GM12878 (cell line): ENCODE measurements at regions not wholly inside any gene's neighbourhood (a gene's known extent, or its start where the extent isn't known, plus 50 kb on each side); places are given as distances from the start of the nearest gene placed in this dataset.

Experiments used
- ATAC-seq: fragments of 200-7000 bp; cut with Tn5 transposase; 3 replicates; pipeline ENCODE4 v1.9.1; 2020; ENCODE audit warnings: mild to moderate bottlenecking, moderate library complexity
- BruUV-seq: library from RNA; stranded (reverse); fragments of 400-500 nt; replicated peaks from 2 replicates; lab custom pipeline; 2021; lab: Mats Ljungman, UMichigan
- CTCF ChIA-PET: fragments of 300-600 bp; sonication (Branson Sonifier 250); formaldehyde crosslinking; extraction: SDS; loops from one replicate; lab custom pipeline; 2021; ENCODE audit warnings: inconsistent platforms; lab: Yijun Ruan, JAX
- POLR2A ChIA-PET: fragments of 350-600 bp; formaldehyde crosslinking; extraction: SDS; loops from one replicate; lab custom pipeline; 2021; ENCODE audit warnings: inconsistent platforms; lab: Charles Lee
- RAD21 ChIA-PET: fragments of 300-600 bp; sonication (Branson Sonifier 250); formaldehyde crosslinking; loops from one replicate; lab custom pipeline; 2023; ENCODE audit warnings: antibody characterized with exemption; ENCODE audit not compliant: unreplicated experiment; lab: Charles Lee
- SMC1A ChIA-PET: fragments of 300-600 bp; sonication (Branson Sonifier 250); formaldehyde crosslinking; loops from one replicate; lab custom pipeline; 2023; ENCODE audit not compliant: unreplicated experiment, uncharacterized antibody; lab: Charles Lee
- DNase-seq: peaks from one replicate; pipeline ENCODE4 v3.0.0-alpha.2; 2011; ENCODE audit warnings: low read depth, low spot score
- FAIRE-seq: peaks from 3 replicates; lab custom pipeline; 2011; peaks lifted over from hg19 to GRCh38; lab: Jason Lieb, UNC
- H2AFZ ChIP-seq: 2 replicates; pipeline ENCODE4 v1.6.0; 2011; ENCODE audit warnings: low read depth, low read length, control low read depth; ENCODE audit not compliant: control insufficient read depth
- H3K27ac ChIP-seq: 2 replicates; pipeline ENCODE4 v1.5.1; 2011; ENCODE audit warnings: control low read depth; ENCODE audit not compliant: control insufficient read depth, insufficient read depth
- H3K27me3 ChIP-seq, 2 experiments: replicated peaks in 1 of 2; 2 replicates each; pipeline versions ENCODE4 v1.6.0 to v1.6.1; 2011; ENCODE audit warnings: low read length in 1 of 2; ENCODE audit not compliant: control insufficient read depth in 2 of 2, insufficient read depth in 2 of 2
- H3K36me3 ChIP-seq, 2 experiments: 2 replicates each; pipeline ENCODE4 v1.5.1; 2011; ENCODE audit warnings: low read length in 1 of 2; ENCODE audit not compliant: control insufficient read depth in 2 of 2, insufficient read depth in 2 of 2
- H3K4me1 ChIP-seq: 2 replicates; pipeline ENCODE4 v1.6.1; 2011; ENCODE audit warnings: mild to moderate bottlenecking, low read length, moderate library complexity, mixed read lengths; ENCODE audit not compliant: control insufficient read depth, insufficient read depth
- H3K4me2 ChIP-seq: 2 replicates; pipeline ENCODE4 v1.6.0; 2011; ENCODE audit warnings: control low read depth; ENCODE audit not compliant: control insufficient read depth, insufficient read depth
- H3K4me3 ChIP-seq: fragments of 200-600 bp; sonication (generic); 2 replicates; pipeline ENCODE4 v1.5.1; 2016
- H3K79me2 ChIP-seq: 2 replicates; pipeline ENCODE4 v1.6.0; 2011; ENCODE audit warnings: low read length; ENCODE audit not compliant: control insufficient read depth, insufficient read depth
- H3K9ac ChIP-seq: 2 replicates; pipeline ENCODE4 v1.8.0; 2011; ENCODE audit warnings: low read length, control low read depth, mixed read lengths; ENCODE audit not compliant: control insufficient read depth, insufficient read depth
- H3K9me3 ChIP-seq: replicated peaks from 3 replicates; pipeline ENCODE4 v1.5.1; 2011; ENCODE audit warnings: mild to moderate bottlenecking, low read length; ENCODE audit not compliant: control insufficient read depth, insufficient read depth
- H4K20me1 ChIP-seq: 2 replicates; pipeline ENCODE4 v1.6.0; 2011; ENCODE audit not compliant: control insufficient read depth, insufficient read depth
- ATF7 ChIP-seq: fragments of 450-650 bp; IDR thresholded peaks from 2 replicates; pipeline ENCODE4 v1.6.1; 2016; ENCODE audit warnings: low read depth, mild to moderate bottlenecking
- BCLAF1 ChIP-seq: fragments of 450-650 bp; IDR thresholded peaks from 2 replicates; pipeline ENCODE4 v1.6.1; 2017; ENCODE audit warnings: antibody characterized with exemption, mild to moderate bottlenecking, moderate library complexity
- CBX3 ChIP-seq: fragments of 200-600 bp; sonication (generic); IDR thresholded peaks from 2 replicates; pipeline ENCODE4 v1.6.1; 2016; ENCODE audit warnings: low read depth, borderline replicate concordance
- CHD1 ChIP-seq: IDR thresholded peaks from 2 replicates; pipeline ENCODE4 v1.6.1; 2012; ENCODE audit warnings: low read depth, low read length, improper control_type of control experiment
- ESRRA ChIP-seq: IDR thresholded peaks from 2 replicates; pipeline ENCODE4 v1.6.1; 2012; ENCODE audit warnings: mild to moderate bottlenecking, low read length, improper control_type of control experiment
- FOS ChIP-seq: IDR thresholded peaks from 3 replicates; pipeline ENCODE4 v1.6.1; 2011; ENCODE audit warnings: borderline replicate concordance; ENCODE audit not compliant: insufficient read length; ENCODE audit errors: extremely low read depth
- FOXM1 ChIP-seq: IDR thresholded peaks from 2 replicates; pipeline ENCODE4 v1.6.1; 2012; ENCODE audit warnings: low read depth, mild to moderate bottlenecking, inconsistent platforms, low read length, moderate library complexity
- MYB ChIP-seq: fragments of 150-350 bp; IDR thresholded peaks from 2 replicates; pipeline ENCODE4 v1.6.1; 2014; ENCODE audit warnings: mild to moderate bottlenecking, low read depth, low read length, borderline replicate concordance
- STAT3 ChIP-seq: IDR thresholded peaks from 2 replicates; pipeline ENCODE4 v1.6.1; 2011; ENCODE audit warnings: low read depth, low read length, improper control_type of control experiment
- ZNF217 ChIP-seq: fragments of 450-650 bp; IDR thresholded peaks from 2 replicates; pipeline ENCODE4 v1.6.1; 2017; ENCODE audit warnings: antibody characterized with exemption, mild to moderate bottlenecking
- ZSCAN29 ChIP-seq: fragments of 450-650 bp; IDR thresholded peaks from 2 replicates; pipeline ENCODE4 v1.6.1; 2017; ENCODE audit warnings: mild to moderate bottlenecking, moderate library complexity
- WGBS: methylation state at CpG from one replicate; pipeline ENCODE4 v1.1.6; 2016; ENCODE audit warnings: low lambda C conversion rate; ENCODE audit not compliant: insufficient replicate concordance, insufficient coverage; ENCODE audit errors: missing lambda C conversion rate; 5-methylcytosine and 5-hydroxymethylcytosine counted together
- in situ Hi-C: fragments of 300-500 bp; cut with MboI; formaldehyde crosslinking; loops from 9 replicates; pipeline ENCODE4 v1.14.3; 2018; ENCODE audit warnings: mixed read lengths
- intact Hi-C: fragments of 100-400 bp; cut with micrococcal nuclease; formaldehyde crosslinking; loops from one replicate; pipeline ENCODE4 v1.14.2; 2022; ENCODE audit not compliant: unreplicated experiment
- TF ChIP-seq, protein P1 (sequence below): IDR thresholded peaks from 2 replicates; pipeline ENCODE4 v1.6.1; 2012; ENCODE audit warnings: improper control_type of control experiment, low read depth, low read length; ENCODE audit not compliant: insufficient replicate concordance
- TF ChIP-seq, protein P2 (sequence below): IDR thresholded peaks from 2 replicates; pipeline ENCODE4 v1.6.1; 2012; ENCODE audit warnings: low read length, inconsistent platforms

- H4K20me1 ChIP-seq, result no peaks in the 10 kb centered on the region
- no peak overlapping the region for H2AFZ ChIP-seq
- DNase-seq (no peak), FAIRE-seq (no peak), ATAC-seq (no peak)
- no peaks in the 10 kb centered on the region for H3K36me3 ChIP-seq
- no peaks in the 10 kb centered on the region for H3K9me3 ChIP-seq
- POLR2A ChIA-PET, result no interaction called here
- no peaks in the 10 kb centered on the region for H3K79me2 ChIP-seq
- in situ Hi-C loops, result no loop called here
- intact Hi-C loops, result no loop called here
- no peaks in the 10 kb centered on the region for H3K4me1 ChIP-seq
- 38% methylated on average over 10 of the region's 10 CpGs for WGBS
- H3K4me2 ChIP-seq, result no peak overlapping the region
- H3K27ac ChIP-seq, result no peak overlapping the region
- H3K4me3 ChIP-seq, result no peak overlapping the region
- RAD21 ChIA-PET, result no interaction called here
- no TSS peak for BruUV-seq
- CTCF ChIA-PET, result no interaction called here
- SMC1A ChIA-PET, result no interaction called here
- no peaks in the 10 kb centered on the region for H3K27me3 ChIP-seq
- no peak for TF ChIP-seq ZNF217
- TF ChIP-seq, protein P1, sequence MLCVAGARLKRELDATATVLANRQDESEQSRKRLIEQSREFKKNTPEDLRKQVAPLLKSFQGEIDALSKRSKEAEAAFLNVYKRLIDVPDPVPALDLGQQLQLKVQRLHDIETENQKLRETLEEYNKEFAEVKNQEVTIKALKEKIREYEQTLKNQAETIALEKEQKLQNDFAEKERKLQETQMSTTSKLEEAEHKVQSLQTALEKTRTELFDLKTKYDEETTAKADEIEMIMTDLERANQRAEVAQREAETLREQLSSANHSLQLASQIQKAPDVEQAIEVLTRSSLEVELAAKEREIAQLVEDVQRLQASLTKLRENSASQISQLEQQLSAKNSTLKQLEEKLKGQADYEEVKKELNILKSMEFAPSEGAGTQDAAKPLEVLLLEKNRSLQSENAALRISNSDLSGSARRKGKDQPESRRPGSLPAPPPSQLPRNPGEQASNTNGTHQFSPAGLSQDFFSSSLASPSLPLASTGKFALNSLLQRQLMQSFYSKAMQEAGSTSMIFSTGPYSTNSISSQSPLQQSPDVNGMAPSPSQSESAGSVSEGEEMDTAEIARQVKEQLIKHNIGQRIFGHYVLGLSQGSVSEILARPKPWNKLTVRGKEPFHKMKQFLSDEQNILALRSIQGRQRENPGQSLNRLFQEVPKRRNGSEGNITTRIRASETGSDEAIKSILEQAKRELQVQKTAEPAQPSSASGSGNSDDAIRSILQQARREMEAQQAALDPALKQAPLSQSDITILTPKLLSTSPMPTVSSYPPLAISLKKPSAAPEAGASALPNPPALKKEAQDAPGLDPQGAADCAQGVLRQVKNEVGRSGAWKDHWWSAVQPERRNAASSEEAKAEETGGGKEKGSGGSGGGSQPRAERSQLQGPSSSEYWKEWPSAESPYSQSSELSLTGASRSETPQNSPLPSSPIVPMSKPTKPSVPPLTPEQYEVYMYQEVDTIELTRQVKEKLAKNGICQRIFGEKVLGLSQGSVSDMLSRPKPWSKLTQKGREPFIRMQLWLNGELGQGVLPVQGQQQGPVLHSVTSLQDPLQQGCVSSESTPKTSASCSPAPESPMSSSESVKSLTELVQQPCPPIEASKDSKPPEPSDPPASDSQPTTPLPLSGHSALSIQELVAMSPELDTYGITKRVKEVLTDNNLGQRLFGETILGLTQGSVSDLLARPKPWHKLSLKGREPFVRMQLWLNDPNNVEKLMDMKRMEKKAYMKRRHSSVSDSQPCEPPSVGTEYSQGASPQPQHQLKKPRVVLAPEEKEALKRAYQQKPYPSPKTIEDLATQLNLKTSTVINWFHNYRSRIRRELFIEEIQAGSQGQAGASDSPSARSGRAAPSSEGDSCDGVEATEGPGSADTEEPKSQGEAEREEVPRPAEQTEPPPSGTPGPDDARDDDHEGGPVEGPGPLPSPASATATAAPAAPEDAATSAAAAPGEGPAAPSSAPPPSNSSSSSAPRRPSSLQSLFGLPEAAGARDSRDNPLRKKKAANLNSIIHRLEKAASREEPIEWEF, result no peak
- TF ChIP-seq, protein P2, sequence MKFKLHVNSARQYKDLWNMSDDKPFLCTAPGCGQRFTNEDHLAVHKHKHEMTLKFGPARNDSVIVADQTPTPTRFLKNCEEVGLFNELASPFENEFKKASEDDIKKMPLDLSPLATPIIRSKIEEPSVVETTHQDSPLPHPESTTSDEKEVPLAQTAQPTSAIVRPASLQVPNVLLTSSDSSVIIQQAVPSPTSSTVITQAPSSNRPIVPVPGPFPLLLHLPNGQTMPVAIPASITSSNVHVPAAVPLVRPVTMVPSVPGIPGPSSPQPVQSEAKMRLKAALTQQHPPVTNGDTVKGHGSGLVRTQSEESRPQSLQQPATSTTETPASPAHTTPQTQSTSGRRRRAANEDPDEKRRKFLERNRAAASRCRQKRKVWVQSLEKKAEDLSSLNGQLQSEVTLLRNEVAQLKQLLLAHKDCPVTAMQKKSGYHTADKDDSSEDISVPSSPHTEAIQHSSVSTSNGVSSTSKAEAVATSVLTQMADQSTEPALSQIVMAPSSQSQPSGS, result no peak
- no peak for TF ChIP-seq MYB
- TF ChIP-seq FOXM1, result no peak
- no peak for TF ChIP-seq FOS
- TF ChIP-seq ZSCAN29, result no peak
- TF ChIP-seq CBX3, result no peak
- no peak for TF ChIP-seq CHD1
- TF ChIP-seq STAT3, result no peak
- TF ChIP-seq ATF7, result no peak
- no peak for TF ChIP-seq ESRRA
- TF ChIP-seq BCLAF1, result no peak
- H3K9ac ChIP-seq, result no peak overlapping the region
These were observed 323.4 kb upstream of the EPHA4 start for GRCh38 chr2:221895366-221896121.
